HG03135 (cell line): ENCODE measurements at regions not wholly inside any gene's neighbourhood (a gene's known extent, or its start where the extent isn't known, plus 50 kb on each side); places are given as distances from the start of the nearest gene placed in this dataset.

ENCODE experiments used
- ATAC-seq: cut with Tn5 transposase; IDR thresholded peaks from one replicate; pipeline ENCODE4 v1.9.1; 2021; ENCODE audit warnings: mild to moderate bottlenecking, moderate library complexity; ENCODE audit not compliant: unreplicated experiment

GRCh38 chr11:103848686-103849085, 187.8 kb upstream of the DDI1 start:
- ATAC-seq = no peak

GRCh38 chr11:103849366-103849765, 187.1 kb upstream of the DDI1 start:
- ATAC-seq = no peak

- ATAC-seq = no peak
These were observed 185.8 kb upstream of the DDI1 start for GRCh38 chr11:103850419-103851165.

GRCh38 chr11:103851166-103851651, 185.2 kb upstream of the DDI1 start:
- no peak for ATAC-seq
